ENCODE measurements at regions not wholly inside any gene's neighbourhood (a gene's known extent, or its start where the extent isn't known, plus 50 kb on each side); places are given as distances from the start of the nearest gene placed in this dataset.

- no peaks in the 10 kb centered on the region for H4K20me1 ChIP-seq (ENCODE audit: insufficient read depth, low read length)
- H3K4me2 ChIP-seq (ENCODE audit: insufficient read depth, low read length), result no peak overlapping the region
- H2AFZ ChIP-seq (ENCODE audit: low read depth, low read length), result no peak overlapping the region
- no peaks in the 10 kb centered on the region for H3K36me3 ChIP-seq (ENCODE audit: insufficient read depth, low read length)
- H3K27ac ChIP-seq (ENCODE audit: low read length), result no peak overlapping the region
- no peaks in the 10 kb centered on the region for H3K27me3 ChIP-seq (ENCODE audit: insufficient read depth, low read length, poor library complexity)
- H3K4me1 ChIP-seq (ENCODE audit: insufficient read depth, low read length), result no peaks in the 10 kb centered on the region
- no peak for DNase-seq
- no peak for ATAC-seq (ENCODE audit: insufficient read depth, low read depth)
- H3K4me3 ChIP-seq (ENCODE audit: low read depth in 1 of 2, low read length in 2 of 2), result no peak overlapping the region
- H3K9ac ChIP-seq (ENCODE audit: low read depth, low read length), result no peak overlapping the region
- H3K9me3 ChIP-seq (ENCODE audit: insufficient read depth, low read length, severe bottlenecking), result no peaks in the 10 kb centered on the region
- no peak for TF ChIP-seq EZH2 (IDR thresholded peaks at IDR 0.05; ENCODE audit: borderline replicate concordance, low read depth, low read length, severe bottlenecking)
- no peaks in the 10 kb centered on the region for H3K79me2 ChIP-seq (ENCODE audit: insufficient read depth, low read length)
Observed at GRCh38 chr5:101860145-101860544, 435.9 kb downstream of the SLCO4C1 start.

DNA sequence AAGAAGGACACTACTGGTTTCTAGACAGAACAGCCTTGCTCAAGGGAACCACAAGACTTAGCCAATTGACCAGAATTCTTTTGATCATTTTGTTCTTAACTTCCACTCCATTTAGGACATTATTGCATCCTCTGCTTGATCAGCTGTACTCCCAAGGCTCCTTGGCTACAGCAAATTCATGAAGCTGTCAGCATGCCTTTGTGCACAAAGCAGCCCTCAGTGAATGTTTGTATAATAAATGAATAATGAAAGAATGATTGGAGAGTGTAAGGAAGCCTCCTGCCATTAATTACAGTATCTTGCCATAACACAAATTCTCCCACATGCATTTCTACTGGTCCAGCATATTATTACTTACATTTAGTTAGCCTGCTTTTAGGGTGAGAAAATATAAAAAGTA, 449.6 kb downstream of the SLCO4C1 start:
- Histone ChIP-seq H2AFZ (ENCODE audit: low read depth, low read length) (no peak overlapping the region), H3K27me3 (ENCODE audit: insufficient read depth, low read length, poor library complexity) (no peaks in the 10 kb centered on the region), H3K4me1 (ENCODE audit: insufficient read depth, low read length) (no peaks in the 10 kb centered on the region), H3K79me2 (ENCODE audit: insufficient read depth, low read length) (no peaks in the 10 kb centered on the region), H3K9ac (ENCODE audit: low read depth, low read length) (no peak overlapping the region), H3K27ac (ENCODE audit: low read length) (no peak overlapping the region), H3K4me3 (ENCODE audit: low read depth in 1 of 2, low read length in 2 of 2) (no peak overlapping the region), H3K9me3 (ENCODE audit: insufficient read depth, low read length, severe bottlenecking) (no peaks in the 10 kb centered on the region), H4K20me1 (ENCODE audit: insufficient read depth, low read length) (no peaks in the 10 kb centered on the region), H3K4me2 (ENCODE audit: insufficient read depth, low read length) (no peak overlapping the region), H3K36me3 (ENCODE audit: insufficient read depth, low read length) (no peaks in the 10 kb centered on the region)
- TF ChIP-seq EZH2 (IDR thresholded peaks at IDR 0.05; ENCODE audit: borderline replicate concordance, low read depth, low read length, severe bottlenecking), result no peak
- TF ChIP-seq, protein P1, sequence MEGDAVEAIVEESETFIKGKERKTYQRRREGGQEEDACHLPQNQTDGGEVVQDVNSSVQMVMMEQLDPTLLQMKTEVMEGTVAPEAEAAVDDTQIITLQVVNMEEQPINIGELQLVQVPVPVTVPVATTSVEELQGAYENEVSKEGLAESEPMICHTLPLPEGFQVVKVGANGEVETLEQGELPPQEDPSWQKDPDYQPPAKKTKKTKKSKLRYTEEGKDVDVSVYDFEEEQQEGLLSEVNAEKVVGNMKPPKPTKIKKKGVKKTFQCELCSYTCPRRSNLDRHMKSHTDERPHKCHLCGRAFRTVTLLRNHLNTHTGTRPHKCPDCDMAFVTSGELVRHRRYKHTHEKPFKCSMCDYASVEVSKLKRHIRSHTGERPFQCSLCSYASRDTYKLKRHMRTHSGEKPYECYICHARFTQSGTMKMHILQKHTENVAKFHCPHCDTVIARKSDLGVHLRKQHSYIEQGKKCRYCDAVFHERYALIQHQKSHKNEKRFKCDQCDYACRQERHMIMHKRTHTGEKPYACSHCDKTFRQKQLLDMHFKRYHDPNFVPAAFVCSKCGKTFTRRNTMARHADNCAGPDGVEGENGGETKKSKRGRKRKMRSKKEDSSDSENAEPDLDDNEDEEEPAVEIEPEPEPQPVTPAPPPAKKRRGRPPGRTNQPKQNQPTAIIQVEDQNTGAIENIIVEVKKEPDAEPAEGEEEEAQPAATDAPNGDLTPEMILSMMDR (IDR thresholded peaks at IDR 0.05; ENCODE audit: borderline replicate concordance, extremely low read depth, low read length, poor library complexity, severe bottlenecking), result no peak
- DNase-seq, result no peak
- no peak for ATAC-seq (ENCODE audit: insufficient read depth, low read depth)

DNA sequence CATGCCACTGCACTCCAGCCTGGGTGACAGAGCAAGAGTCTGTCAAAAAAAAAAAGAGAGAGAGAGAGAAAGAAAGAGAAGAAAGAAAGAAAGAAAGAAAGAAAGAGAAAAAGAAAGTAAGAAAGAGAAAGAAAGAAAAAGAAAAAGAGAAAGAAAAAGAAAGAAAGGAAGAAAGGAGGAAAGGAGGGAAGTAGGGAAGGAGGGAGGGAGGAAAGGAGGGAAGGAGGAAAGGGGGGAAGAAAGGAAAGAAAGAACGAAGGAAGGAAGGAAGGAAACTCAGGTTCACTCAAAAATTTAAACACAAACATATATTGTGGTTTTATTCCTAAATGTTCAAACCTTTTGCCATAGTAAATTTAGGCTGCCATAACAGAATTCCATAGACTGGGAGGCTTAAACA, 453.0 kb downstream of the SLCO4C1 start:
- Histone ChIP-seq H3K4me3 (ENCODE audit: low read depth in 1 of 2, low read length in 2 of 2) (no peak overlapping the region), H3K36me3 (ENCODE audit: insufficient read depth, low read length) (no peaks in the 10 kb centered on the region), H2AFZ (ENCODE audit: low read depth, low read length) (no peak overlapping the region)

GRCh38 chr5:101838435-101838834, 457.6 kb downstream of the SLCO4C1 start:
- Histone ChIP-seq H3K36me3 (ENCODE audit: insufficient read depth, low read length) (no peaks in the 10 kb centered on the region), H3K4me3 (ENCODE audit: low read depth in 1 of 2, low read length in 2 of 2) (no peak overlapping the region), H3K27ac (ENCODE audit: low read length) (no peak overlapping the region), H4K20me1 (ENCODE audit: insufficient read depth, low read length) (no peaks in the 10 kb centered on the region), H3K9me3 (ENCODE audit: insufficient read depth, low read length, severe bottlenecking) (no peaks in the 10 kb centered on the region), H2AFZ (ENCODE audit: low read depth, low read length) (no peak overlapping the region), H3K4me1 (ENCODE audit: insufficient read depth, low read length) (no peaks in the 10 kb centered on the region), H3K9ac (ENCODE audit: low read depth, low read length) (no peak overlapping the region), H3K27me3 (ENCODE audit: insufficient read depth, low read length, poor library complexity) (no peaks in the 10 kb centered on the region), H3K4me2 (ENCODE audit: insufficient read depth, low read length) (no peak overlapping the region), H3K79me2 (ENCODE audit: insufficient read depth, low read length) (no peaks in the 10 kb centered on the region)
- DNase-seq, result no peak
- TF ChIP-seq, protein P1 (IDR thresholded peaks at IDR 0.05; ENCODE audit: borderline replicate concordance, extremely low read depth, low read length, poor library complexity, severe bottlenecking), result no peak
- TF ChIP-seq EZH2 (IDR thresholded peaks at IDR 0.05; ENCODE audit: borderline replicate concordance, low read depth, low read length, severe bottlenecking), result no peak
- ATAC-seq (ENCODE audit: insufficient read depth, low read depth), result no peak

More for the DNA sequence above, 453.0 kb downstream of the SLCO4C1 start:
- ATAC-seq (ENCODE audit: insufficient read depth, low read depth), result no peak
- no peak overlapping the region for H3K27ac ChIP-seq (ENCODE audit: low read length)
- no peaks in the 10 kb centered on the region for H3K9me3 ChIP-seq (ENCODE audit: insufficient read depth, low read length, severe bottlenecking)
- no peaks in the 10 kb centered on the region for H3K4me1 ChIP-seq (ENCODE audit: insufficient read depth, low read length)
- no peak for DNase-seq
- no peak overlapping the region for H3K9ac ChIP-seq (ENCODE audit: low read depth, low read length)
- H4K20me1 ChIP-seq (ENCODE audit: insufficient read depth, low read length), result no peaks in the 10 kb centered on the region
- no peaks in the 10 kb centered on the region for H3K27me3 ChIP-seq (ENCODE audit: insufficient read depth, low read length, poor library complexity)
- H3K79me2 ChIP-seq (ENCODE audit: insufficient read depth, low read length), result no peaks in the 10 kb centered on the region
- H3K4me2 ChIP-seq (ENCODE audit: insufficient read depth, low read length), result no peak overlapping the region
- TF ChIP-seq EZH2 (IDR thresholded peaks at IDR 0.05; ENCODE audit: borderline replicate concordance, low read depth, low read length, severe bottlenecking), result no peak

All from DND-41 (cell line).